Activated CD8-positive, alpha-beta T cell treated with anti-CD3 and anti-CD28 coated beads for 36 hours (primary cell): ENCODE measurements at regions not wholly inside any gene's neighbourhood (a gene's known extent, or its start where the extent isn't known, plus 50 kb on each side); places are given as distances from the start of the nearest gene placed in this dataset.

Experiments used
- ATAC-seq: fragments of 200-7000 bp; cut with Tn5 transposase; one replicate; pipeline ENCODE4 v1.10.0; 2021; ENCODE audit warnings: mild to moderate bottlenecking, moderate library complexity
- CTCF ChIA-PET: fragments of 350-600 bp; sonication (Branson Sonifier 250); formaldehyde crosslinking; loops from one replicate; lab custom pipeline; 2021; ENCODE audit warnings: antibody characterized with exemption; lab: Charles Lee
- POLR2A ChIA-PET: fragments of 350-600 bp; sonication (Branson Sonifier 250); formaldehyde crosslinking; loops from one replicate; lab custom pipeline; 2021; ENCODE audit warnings: antibody characterized with exemption; lab: Charles Lee
- DNase-seq: peaks from one replicate; pipeline ENCODE4 v3.0.0-alpha.2; 2020
- H3K27ac Mint-ChIP-seq: one replicate; pipeline ENCODE4 v1.8.0; 2021; ENCODE audit warnings: mild to moderate bottlenecking, mixed read lengths
- H3K27me3 Mint-ChIP-seq: one replicate; pipeline ENCODE4 v1.8.0; 2021; ENCODE audit warnings: mixed read lengths
- H3K36me3 Mint-ChIP-seq: one replicate; pipeline ENCODE4 v1.8.0; 2021; ENCODE audit warnings: low read depth, mixed read lengths
- H3K4me1 Mint-ChIP-seq: one replicate; pipeline ENCODE4 v1.8.0; 2021; ENCODE audit warnings: low read depth, mixed read lengths
- H3K4me3 Mint-ChIP-seq: one replicate; pipeline ENCODE4 v1.8.0; 2021; ENCODE audit warnings: mild to moderate bottlenecking, moderate library complexity, mixed read lengths
- H3K9me3 Mint-ChIP-seq: one replicate; pipeline ENCODE4 v1.8.0; 2021; ENCODE audit warnings: mixed read lengths
- intact Hi-C: fragments of 100-400 bp; cut with micrococcal nuclease; formaldehyde crosslinking; loops from one replicate; pipeline ENCODE4 v1.10.0; 2022
- TF ChIP-seq, protein P1 (sequence below): fragments of 200-600 bp; IDR thresholded peaks from one replicate; pipeline ENCODE4 v1.8.0; 2022; ENCODE audit warnings: antibody characterized with exemption, mild to moderate bottlenecking

DNA sequence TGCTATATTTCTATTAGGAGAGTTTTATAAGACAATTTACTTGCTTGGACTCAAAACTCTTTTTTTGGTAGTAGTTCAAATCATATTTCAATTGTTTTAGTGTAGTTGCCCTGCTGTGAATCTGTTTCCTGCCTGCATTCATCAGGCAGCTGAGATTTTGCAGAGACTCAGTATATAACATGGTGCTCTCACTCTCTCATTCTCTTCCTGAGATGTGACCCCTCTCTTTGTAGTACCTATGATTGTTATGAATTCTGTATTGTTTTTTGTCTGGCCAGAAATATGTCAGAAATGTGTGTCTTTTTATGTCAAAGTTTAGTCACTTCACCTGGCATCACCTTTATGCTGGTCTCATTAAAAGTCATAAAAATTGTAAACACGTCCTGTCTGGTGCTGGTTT, 374.0 kb downstream of the RAPGEF2 start:
- POLR2A ChIA-PET = no interaction called here
- Mint-ChIP-seq H3K27ac (no peak overlapping the region), H3K9me3 (no peaks in the 10 kb centered on the region), H3K36me3 (no peaks in the 10 kb centered on the region), H3K27me3 (no peaks in the 10 kb centered on the region), H3K4me1 (no peaks in the 10 kb centered on the region), H3K4me3 (no peak overlapping the region)
- no peak for ATAC-seq
- TF ChIP-seq, protein P1, sequence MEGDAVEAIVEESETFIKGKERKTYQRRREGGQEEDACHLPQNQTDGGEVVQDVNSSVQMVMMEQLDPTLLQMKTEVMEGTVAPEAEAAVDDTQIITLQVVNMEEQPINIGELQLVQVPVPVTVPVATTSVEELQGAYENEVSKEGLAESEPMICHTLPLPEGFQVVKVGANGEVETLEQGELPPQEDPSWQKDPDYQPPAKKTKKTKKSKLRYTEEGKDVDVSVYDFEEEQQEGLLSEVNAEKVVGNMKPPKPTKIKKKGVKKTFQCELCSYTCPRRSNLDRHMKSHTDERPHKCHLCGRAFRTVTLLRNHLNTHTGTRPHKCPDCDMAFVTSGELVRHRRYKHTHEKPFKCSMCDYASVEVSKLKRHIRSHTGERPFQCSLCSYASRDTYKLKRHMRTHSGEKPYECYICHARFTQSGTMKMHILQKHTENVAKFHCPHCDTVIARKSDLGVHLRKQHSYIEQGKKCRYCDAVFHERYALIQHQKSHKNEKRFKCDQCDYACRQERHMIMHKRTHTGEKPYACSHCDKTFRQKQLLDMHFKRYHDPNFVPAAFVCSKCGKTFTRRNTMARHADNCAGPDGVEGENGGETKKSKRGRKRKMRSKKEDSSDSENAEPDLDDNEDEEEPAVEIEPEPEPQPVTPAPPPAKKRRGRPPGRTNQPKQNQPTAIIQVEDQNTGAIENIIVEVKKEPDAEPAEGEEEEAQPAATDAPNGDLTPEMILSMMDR = no peak
- no peak for DNase-seq
- intact Hi-C loops = no loop called here
- CTCF ChIA-PET = no interaction called here

DNA sequence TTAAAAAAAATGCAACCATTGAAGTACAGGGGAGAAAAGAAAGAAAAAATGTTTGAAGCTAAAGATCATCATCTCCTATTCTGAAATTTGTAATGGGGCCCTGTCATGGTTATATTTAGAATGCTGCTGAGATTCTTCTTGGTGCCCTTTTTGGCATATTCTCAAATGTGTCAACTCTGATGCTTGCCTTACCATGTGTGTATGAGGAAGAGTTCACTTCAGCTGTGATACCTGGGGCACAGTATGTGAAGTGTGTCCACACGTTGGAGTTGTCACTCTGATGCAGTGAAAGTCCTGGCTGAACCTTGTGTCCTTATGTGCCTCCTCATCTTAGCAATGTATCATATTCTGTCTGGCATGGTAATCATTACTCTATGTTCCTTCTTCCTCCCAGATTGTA, 377.9 kb downstream of the RAPGEF2 start:
- CTCF ChIA-PET = no interaction called here
- intact Hi-C loops = no loop called here
- no peak overlapping the region for H3K27ac Mint-ChIP-seq
- TF ChIP-seq, protein P1 = no peak
- POLR2A ChIA-PET = no interaction called here
- no peak overlapping the region for H3K4me3 Mint-ChIP-seq
- no peak for DNase-seq
- H3K9me3 Mint-ChIP-seq = no peaks in the 10 kb centered on the region
- no peaks in the 10 kb centered on the region for H3K4me1 Mint-ChIP-seq
- peaks cover 6% of the 10 kb centered on the region for H3K27me3 Mint-ChIP-seq
- H3K36me3 Mint-ChIP-seq = no peaks in the 10 kb centered on the region
- no peak for ATAC-seq

DNA sequence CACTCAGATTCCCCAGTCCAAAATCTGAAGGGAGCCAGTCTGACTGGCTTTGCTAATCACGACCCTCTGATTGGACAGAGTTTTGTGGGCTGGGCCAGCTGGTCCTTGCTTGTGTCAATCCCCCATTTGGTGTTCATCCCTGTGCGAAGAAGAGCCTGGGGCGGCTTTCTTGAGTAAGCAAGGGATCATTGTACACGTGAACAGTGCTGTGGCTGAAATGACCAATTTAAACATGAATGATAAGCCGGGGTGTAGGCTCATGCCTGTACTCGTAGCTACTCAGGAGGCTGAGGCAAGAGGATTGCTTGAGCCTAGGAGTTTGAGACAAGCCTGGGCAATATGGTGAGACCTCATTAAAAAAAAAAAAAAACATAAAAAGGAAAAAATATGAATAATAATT, 379.1 kb downstream of the RAPGEF2 start:
- no peak overlapping the region for H3K27ac Mint-ChIP-seq
- H3K4me1 Mint-ChIP-seq = no peaks in the 10 kb centered on the region
- H3K36me3 Mint-ChIP-seq = no peaks in the 10 kb centered on the region
- CTCF ChIA-PET = no interaction called here
- TF ChIP-seq, protein P1 = no peak
- H3K27me3 Mint-ChIP-seq = peaks cover 8% of the 10 kb centered on the region
- H3K4me3 Mint-ChIP-seq = no peak overlapping the region
- intact Hi-C loops = no loop called here
- no peak for ATAC-seq
- no peaks in the 10 kb centered on the region for H3K9me3 Mint-ChIP-seq
- POLR2A ChIA-PET = no interaction called here
- DNase-seq = no peak

DNA sequence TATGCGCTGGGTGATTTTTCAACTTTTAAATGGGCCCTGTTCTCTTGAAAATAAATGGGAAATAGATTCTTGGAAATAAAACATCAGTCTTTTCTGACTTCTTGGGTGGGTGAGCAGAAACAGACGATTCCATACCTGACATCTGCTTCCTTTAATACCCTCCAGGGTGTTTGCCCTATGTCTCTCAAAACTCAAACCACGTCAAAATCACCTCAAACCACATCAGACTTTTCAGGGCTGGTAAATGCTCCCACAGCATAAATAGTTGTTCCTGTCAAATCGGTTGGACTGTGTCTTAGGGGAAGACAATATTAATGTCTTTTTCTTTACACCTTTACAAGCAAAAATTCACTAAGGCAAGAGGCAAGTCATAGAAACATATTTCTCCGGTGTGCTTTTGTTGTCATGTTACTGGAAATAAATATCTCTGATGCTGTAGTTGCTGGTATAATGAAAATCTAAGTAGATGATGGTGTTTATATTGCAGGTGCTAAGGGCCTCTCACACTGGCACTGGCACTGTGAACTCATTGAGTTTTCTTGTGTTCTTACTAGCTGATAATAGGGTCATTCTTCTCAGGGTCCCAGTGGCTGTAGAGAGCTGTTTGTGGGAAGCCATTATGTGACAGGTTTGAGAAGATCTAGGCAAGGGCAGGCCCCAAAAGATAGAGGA, 380.4 kb downstream of the RAPGEF2 start:
- no peak for DNase-seq
- intact Hi-C loops = no loop called here
- no peak for ATAC-seq
- Mint-ChIP-seq H3K27ac (no peak overlapping the region), H3K4me3 (no peak overlapping the region), H3K4me1 (no peaks in the 10 kb centered on the region), H3K9me3 (no peaks in the 10 kb centered on the region), H3K36me3 (no peaks in the 10 kb centered on the region), H3K27me3 (peaks cover 9% of the 10 kb centered on the region)
- POLR2A ChIA-PET = no interaction called here
- TF ChIP-seq, protein P1 = no peak
- CTCF ChIA-PET = no interaction called here

DNA sequence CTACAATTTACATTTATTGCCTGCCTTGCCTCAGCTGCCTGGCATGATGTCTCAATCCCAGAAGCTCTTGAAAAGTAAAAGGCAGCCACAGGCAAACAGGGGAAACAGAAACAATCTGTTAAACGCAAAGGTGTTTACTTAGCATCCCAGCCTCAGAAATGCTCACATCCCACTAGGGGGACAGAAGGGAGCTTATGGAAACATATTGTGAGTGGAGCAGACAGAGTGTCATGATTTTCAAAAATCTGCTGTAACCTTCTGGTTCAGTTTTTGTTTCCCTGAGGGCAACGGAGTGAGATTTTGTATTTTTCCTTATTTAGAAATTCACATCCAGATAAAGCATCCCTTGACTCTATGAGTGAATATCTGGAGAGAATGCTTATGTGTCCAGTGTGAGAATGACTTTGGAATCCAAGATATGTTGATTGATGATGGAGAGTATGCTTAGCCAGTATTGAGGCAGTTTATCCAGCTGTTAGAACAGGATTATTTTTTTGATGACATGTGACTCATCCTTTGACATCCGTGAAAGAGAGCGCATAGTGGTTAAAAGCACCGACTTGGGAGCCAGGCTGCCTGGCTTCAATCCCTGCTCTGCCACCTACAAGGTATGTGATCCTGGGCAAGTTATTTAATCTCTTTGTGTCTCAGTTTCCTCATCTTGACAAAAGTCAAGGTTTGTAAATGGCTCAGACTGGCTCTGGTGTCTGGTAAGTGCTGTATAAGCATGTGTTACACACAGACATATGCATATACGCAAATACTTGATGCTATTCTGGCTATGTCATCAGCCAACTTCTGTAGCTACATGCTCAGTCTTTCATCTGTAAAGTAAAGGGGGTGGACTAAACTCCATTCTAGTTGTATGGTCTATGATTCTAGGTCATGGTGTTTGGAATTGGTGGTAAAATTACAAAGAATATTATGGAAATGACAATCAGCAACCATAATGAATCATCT, 381.2 kb downstream of the RAPGEF2 start:
- TF ChIP-seq, protein P1 = no peak
- H3K27me3 Mint-ChIP-seq = peaks cover 9% of the 10 kb centered on the region
- H3K36me3 Mint-ChIP-seq = no peaks in the 10 kb centered on the region
- no peaks in the 10 kb centered on the region for H3K4me1 Mint-ChIP-seq
- intact Hi-C loops = no loop called here
- ChIA-PET POLR2A (no interaction called here), CTCF (no interaction called here)
- no peak overlapping the region for H3K4me3 Mint-ChIP-seq
- ATAC-seq (no peak), DNase-seq (no peak)
- no peaks in the 10 kb centered on the region for H3K9me3 Mint-ChIP-seq
- no peak overlapping the region for H3K27ac Mint-ChIP-seq
